ENCODE measurements at regions not wholly inside any gene's neighbourhood (a gene's known extent, or its start where the extent isn't known, plus 50 kb on each side); places are given as distances from the start of the nearest gene placed in this dataset.

- BruUV-seq (replicated peaks), result no TSS peak
- H3K4me1 ChIP-seq (ENCODE audit: insufficient read depth, low read length, poor library complexity, severe bottlenecking), result no peaks in the 10 kb centered on the region
- CTCF ChIA-PET, result no interaction called here
- no peak overlapping the region for H3K27ac ChIP-seq (ENCODE audit: low read depth, low read length, poor library complexity, severe bottlenecking)
- POLR2A ChIA-PET (ENCODE audit: low non-redundant PET), result no interaction called here
- intact Hi-C loops (cut with micrococcal nuclease; ENCODE audit: unreplicated experiment), result no loop called here
- no peak overlapping the region for H3K4me3 ChIP-seq (ENCODE audit: low read depth, low read length, poor library complexity, severe bottlenecking)
- no peak for DNase-seq (ENCODE audit: low spot score)
- no peaks in the 10 kb centered on the region for H3K36me3 ChIP-seq (ENCODE audit: insufficient read depth, low read length, poor library complexity, severe bottlenecking)
- no peaks in the 10 kb centered on the region for H3K27me3 ChIP-seq (replicated peaks; ENCODE audit: insufficient read depth, low read depth, low read length, poor library complexity)
- TF ChIP-seq EZH2 (IDR thresholded peaks at IDR 0.05; ENCODE audit: borderline replicate concordance, low read depth, low read length, poor library complexity, severe bottlenecking), result no peak
- no peaks in the 10 kb centered on the region for H3K9me3 ChIP-seq (ENCODE audit: low read depth, low read length, poor library complexity, severe bottlenecking)
Measured at GRCh38 chr2:188207554-188207953, 84.1 kb upstream of the GULP1 start.

GRCh38 chr2:188209218-188209617 lies 82.5 kb upstream of the GULP1 start:
- TF ChIP-seq EZH2 (IDR thresholded peaks at IDR 0.05; ENCODE audit: borderline replicate concordance, low read depth, low read length, poor library complexity, severe bottlenecking), result no peak
- TF ChIP-seq CTCF (conservative IDR thresholded peaks at IDR 0.05; ENCODE audit: low read depth, low read length), result no peak
- no peaks in the 10 kb centered on the region for H3K27me3 ChIP-seq (replicated peaks; ENCODE audit: insufficient read depth, low read depth, low read length, poor library complexity)
- H3K9me3 ChIP-seq (ENCODE audit: low read depth, low read length, poor library complexity, severe bottlenecking), result no peaks in the 10 kb centered on the region
- CTCF ChIA-PET, result no interaction called here
- H3K36me3 ChIP-seq (ENCODE audit: insufficient read depth, low read length, poor library complexity, severe bottlenecking), result no peaks in the 10 kb centered on the region
- intact Hi-C loops (cut with micrococcal nuclease; ENCODE audit: unreplicated experiment), result no loop called here
- BruUV-seq (replicated peaks), result no TSS peak
- no peaks in the 10 kb centered on the region for H3K4me1 ChIP-seq (ENCODE audit: insufficient read depth, low read length, poor library complexity, severe bottlenecking)
- H3K27ac ChIP-seq (ENCODE audit: low read depth, low read length, poor library complexity, severe bottlenecking), result no peak overlapping the region
- no peak for DNase-seq (ENCODE audit: low spot score)
- POLR2A ChIA-PET (ENCODE audit: low non-redundant PET), result no interaction called here
- H3K4me3 ChIP-seq (ENCODE audit: low read depth, low read length, poor library complexity, severe bottlenecking), result no peak overlapping the region

GRCh38 chr2:188217264-188217663 lies 74.4 kb upstream of the GULP1 start:
- H3K27ac ChIP-seq (ENCODE audit: low read depth, low read length, poor library complexity, severe bottlenecking), result no peak overlapping the region
- ChIA-PET CTCF (no interaction called here), POLR2A (ENCODE audit: low non-redundant PET) (no interaction called here)
- DNase-seq (ENCODE audit: low spot score), result no peak
- H3K36me3 ChIP-seq (ENCODE audit: insufficient read depth, low read length, poor library complexity, severe bottlenecking), result no peaks in the 10 kb centered on the region
- H3K4me1 ChIP-seq (ENCODE audit: insufficient read depth, low read length, poor library complexity, severe bottlenecking), result no peaks in the 10 kb centered on the region
- TF ChIP-seq CTCF (conservative IDR thresholded peaks at IDR 0.05; ENCODE audit: low read depth, low read length), result no peak
- no peak for TF ChIP-seq EZH2 (IDR thresholded peaks at IDR 0.05; ENCODE audit: borderline replicate concordance, low read depth, low read length, poor library complexity, severe bottlenecking)
- intact Hi-C loops (cut with micrococcal nuclease; ENCODE audit: unreplicated experiment), result no loop called here
- H3K4me3 ChIP-seq (ENCODE audit: low read depth, low read length, poor library complexity, severe bottlenecking), result no peak overlapping the region
- no peaks in the 10 kb centered on the region for H3K9me3 ChIP-seq (ENCODE audit: low read depth, low read length, poor library complexity, severe bottlenecking)
- H3K27me3 ChIP-seq (replicated peaks; ENCODE audit: insufficient read depth, low read depth, low read length, poor library complexity), result no peaks in the 10 kb centered on the region
- no TSS peak for BruUV-seq (replicated peaks)

DNA sequence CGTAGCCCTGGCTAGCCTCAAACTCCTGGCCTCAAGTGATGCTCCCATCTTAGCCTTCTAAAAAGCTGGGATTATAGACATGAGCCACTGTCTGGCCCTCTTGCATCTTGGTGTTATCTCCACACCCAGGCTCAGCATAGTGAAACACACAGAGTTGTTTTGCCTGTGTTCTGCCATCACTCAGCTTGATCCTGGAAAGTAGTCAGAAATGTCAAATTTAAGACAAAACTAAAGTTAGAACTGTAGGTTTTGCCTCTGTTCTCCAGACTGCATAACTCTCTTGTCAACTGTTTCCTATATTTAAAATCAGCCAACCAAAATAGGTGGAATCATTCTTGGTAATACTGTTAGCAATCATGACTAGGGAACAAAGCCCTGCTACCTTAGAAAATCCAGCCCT lies 72.1 kb upstream of the GULP1 start:
- CTCF ChIA-PET, result no interaction called here
- no TSS peak for BruUV-seq (replicated peaks)

More for the DNA sequence above, 72.1 kb upstream of the GULP1 start:
- TF ChIP-seq EZH2 (IDR thresholded peaks at IDR 0.05; ENCODE audit: borderline replicate concordance, low read depth, low read length, poor library complexity, severe bottlenecking) (no peak), CTCF (conservative IDR thresholded peaks at IDR 0.05; ENCODE audit: low read depth, low read length) (no peak)
- POLR2A ChIA-PET (ENCODE audit: low non-redundant PET), result no interaction called here
- no peaks in the 10 kb centered on the region for H3K36me3 ChIP-seq (ENCODE audit: insufficient read depth, low read length, poor library complexity, severe bottlenecking)
- H3K27me3 ChIP-seq (replicated peaks; ENCODE audit: insufficient read depth, low read depth, low read length, poor library complexity), result no peaks in the 10 kb centered on the region
- H3K9me3 ChIP-seq (ENCODE audit: low read depth, low read length, poor library complexity, severe bottlenecking), result no peaks in the 10 kb centered on the region
- H3K4me3 ChIP-seq (ENCODE audit: low read depth, low read length, poor library complexity, severe bottlenecking), result no peak overlapping the region
- intact Hi-C loops (cut with micrococcal nuclease; ENCODE audit: unreplicated experiment), result no loop called here
- no peak for DNase-seq (ENCODE audit: low spot score)
- H3K27ac ChIP-seq (ENCODE audit: low read depth, low read length, poor library complexity, severe bottlenecking), result no peak overlapping the region
- no peaks in the 10 kb centered on the region for H3K4me1 ChIP-seq (ENCODE audit: insufficient read depth, low read length, poor library complexity, severe bottlenecking)

Data from A673 (cell line).